ENCODE measurements at regions not wholly inside any gene's neighbourhood (a gene's known extent, or its start where the extent isn't known, plus 50 kb on each side); places are given as distances from the start of the nearest gene placed in this dataset.

GRCh38 chr1:60894130-60894529 is 188.2 kb upstream of the NFIA start:
- no peak overlapping the region for H2BK5ac ChIP-seq (ENCODE audit: insufficient read length, low read length)
- H2BK12ac ChIP-seq (ENCODE audit: insufficient read length, low read depth, low read length), result no peak overlapping the region
- no peak overlapping the region for H4K8ac ChIP-seq (replicated peaks; ENCODE audit: insufficient read length, low read depth, low read length)
- no peaks in the 10 kb centered on the region for H3K23me2 ChIP-seq (ENCODE audit: insufficient read length, low read depth, low read length, poor library complexity, severe bottlenecking)
- no peaks in the 10 kb centered on the region for H3K27me3 ChIP-seq (ENCODE audit: insufficient read depth, low read length)
- no peaks in the 10 kb centered on the region for H3K36me3 Mint-ChIP-seq (ENCODE audit: insufficient read depth in 1 of 3, low read depth in 3 of 3)
- H3K9me3 ChIP-seq (ENCODE audit: control insufficient read depth, low read depth, low read length), result no peaks in the 10 kb centered on the region
- no peak overlapping the region for H2AFZ ChIP-seq (ENCODE audit: low read length)
- H2AK5ac ChIP-seq (ENCODE audit: insufficient read length, low read length), result no peak overlapping the region
- H3K79me2 ChIP-seq (ENCODE audit: insufficient read depth, low read length), result no peaks in the 10 kb centered on the region
- no peak overlapping the region for H2BK20ac ChIP-seq (ENCODE audit: low read depth, low read length, poor library complexity, severe bottlenecking)
- WGBS (ENCODE audit: extremely low coverage, insufficient read length, low lambda C conversion rate), result no CpG with 5 or more reads among the region's 3 CpGs
- no peaks in the 10 kb centered on the region; a peak in 1 of 5 replicates for H3K9me3 Mint-ChIP-seq
- H3K4me2 ChIP-seq (ENCODE audit: insufficient read depth, insufficient read length, low read length), result no peak overlapping the region
- H3K4ac ChIP-seq (ENCODE audit: low read depth, low read length), result no peak overlapping the region
- no peak overlapping the region for H3K56ac ChIP-seq (ENCODE audit: insufficient read length, low read depth, low read length)
- no peaks in the 10 kb centered on the region for H4K20me1 ChIP-seq (ENCODE audit: control insufficient read depth, insufficient read depth, insufficient read length)
- no peak overlapping the region for H3K27ac ChIP-seq (ENCODE audit: insufficient read length, low read depth, low read length)
- H3K4me1 ChIP-seq (ENCODE audit: insufficient read depth, low read length), result peaks cover 20% of the 10 kb centered on the region; the same call in 1 of the 2 replicates
- no peaks in the 10 kb centered on the region for H3K79me1 ChIP-seq (ENCODE audit: insufficient read depth, low read depth, low read length, poor library complexity, severe bottlenecking)
- H3K27me3 Mint-ChIP-seq (ENCODE audit: low read depth), result no peaks in the 10 kb centered on the region
- peaks cover 49 to 53% of the 10 kb centered on the region in 2 experiments for H3K4me1 Mint-ChIP-seq
- no peak overlapping the region for H3K18ac ChIP-seq (ENCODE audit: insufficient read length, low read depth, low read length)
- TF ChIP-seq CTCF (conservative IDR thresholded peaks at IDR 0.05), result no peak
- H4K91ac ChIP-seq (ENCODE audit: insufficient read length, low read depth, low read length), result no peak overlapping the region
- DNase-seq, result no peak
- no peak overlapping the region for H3K9ac ChIP-seq (ENCODE audit: extremely low read depth, insufficient read length, low read length)
- H4K5ac ChIP-seq (ENCODE audit: insufficient read length, low read depth, low read length), result no peak overlapping the region
- H3K4me3 Mint-ChIP-seq, result no peak overlapping the region; a peak in 1 of 5 replicates
- no peak overlapping the region for H2BK120ac ChIP-seq (ENCODE audit: low read depth, low read length, poor library complexity, severe bottlenecking)
- no peak overlapping the region for H2BK15ac ChIP-seq (ENCODE audit: low read depth, low read length)
- no peak overlapping the region for H3K23ac ChIP-seq (ENCODE audit: insufficient read length, low read depth, low read length)
- no peak overlapping the region for H3T11ph ChIP-seq (ENCODE audit: low read length)
- no peak overlapping the region for H3K27ac Mint-ChIP-seq
- no peak overlapping the region for H3K14ac ChIP-seq (ENCODE audit: insufficient read depth, low read length)
